ENCODE measurements at regions not wholly inside any gene's neighbourhood (a gene's known extent, or its start where the extent isn't known, plus 50 kb on each side); places are given as distances from the start of the nearest gene placed in this dataset.

- H3K27me3 Mint-ChIP-seq = peaks cover 2% of the 10 kb centered on the region
- ChIA-PET CTCF (interaction anchor here (0.9 to 1.2 kb wide), 2 partner anchors 11 to 24 kb away, joined by 3 read pairs; no protein-coding TSS in a partner anchor), POLR2A (interaction anchor here (0.6 kb wide), 1 partner anchor 1382 kb away, joined by 10 read pairs; no protein-coding TSS in a partner anchor)
- H3K27ac Mint-ChIP-seq = no peak overlapping the region
- no peaks in the 10 kb centered on the region for H3K36me3 Mint-ChIP-seq (ENCODE audit: low read depth)
- H3K9me3 Mint-ChIP-seq = no peaks in the 10 kb centered on the region
- no peak overlapping the region for H3K4me3 Mint-ChIP-seq
- DNase-seq = no peak
- no peaks in the 10 kb centered on the region for H3K4me1 Mint-ChIP-seq
These were observed 125.5 kb upstream of the SERPIND1 start for GRCh38 chr22:20648306-20648903.

GRCh38 chr22:20650294-20651207 lies 123.4 kb upstream of the SERPIND1 start:
- Mint-ChIP-seq H3K4me3 (no peak overlapping the region), H3K36me3 (ENCODE audit: low read depth) (no peaks in the 10 kb centered on the region), H3K27ac (no peak overlapping the region), H3K4me1 (no peaks in the 10 kb centered on the region), H3K9me3 (no peaks in the 10 kb centered on the region), H3K27me3 (no peaks in the 10 kb centered on the region)
- no peak for DNase-seq
- ChIA-PET POLR2A (interaction anchor here (0.5 kb wide), 1 partner anchor 42 kb away, joined by 3 read pairs; no protein-coding TSS in a partner anchor), CTCF (no interaction called here)

GRCh38 chr22:20651286-20651685 lies 122.6 kb upstream of the SERPIND1 start:
- Mint-ChIP-seq H3K4me3 (no peak overlapping the region), H3K36me3 (ENCODE audit: low read depth) (no peaks in the 10 kb centered on the region), H3K9me3 (no peaks in the 10 kb centered on the region), H3K27ac (no peak overlapping the region), H3K27me3 (no peaks in the 10 kb centered on the region), H3K4me1 (no peaks in the 10 kb centered on the region)
- POLR2A ChIA-PET = interaction anchor here (0.5 kb wide), 1 partner anchor 41 kb away, joined by 3 read pairs; no protein-coding TSS in a partner anchor
- CTCF ChIA-PET = interaction anchor here (0.6 kb wide), 1 partner anchor 1724 kb away, joined by 4 read pairs; no protein-coding TSS in a partner anchor
- no peak for DNase-seq

GRCh38 chr22:20652130-20652529 lies 121.8 kb upstream of the SERPIND1 start:
- peaks cover 2% of the 10 kb centered on the region for H3K27me3 Mint-ChIP-seq
- no peak overlapping the region for H3K4me3 Mint-ChIP-seq
- H3K27ac Mint-ChIP-seq = no peak overlapping the region
- ChIA-PET POLR2A (no interaction called here), CTCF (interaction anchor here (0.6 kb wide), 1 partner anchor 1723 kb away, joined by 4 read pairs; no protein-coding TSS in a partner anchor)
- no peaks in the 10 kb centered on the region for H3K9me3 Mint-ChIP-seq
- DNase-seq = no peak
- no peaks in the 10 kb centered on the region for H3K36me3 Mint-ChIP-seq (ENCODE audit: low read depth)
- no peaks in the 10 kb centered on the region for H3K4me1 Mint-ChIP-seq

GRCh38 chr22:20652582-20652981 lies 121.3 kb upstream of the SERPIND1 start:
- ChIA-PET CTCF (no interaction called here), POLR2A (no interaction called here)
- H3K36me3 Mint-ChIP-seq (ENCODE audit: low read depth) = no peaks in the 10 kb centered on the region
- no peak for DNase-seq
- peaks cover 6% of the 10 kb centered on the region for H3K27me3 Mint-ChIP-seq
- H3K27ac Mint-ChIP-seq = no peak overlapping the region
- no peaks in the 10 kb centered on the region for H3K9me3 Mint-ChIP-seq
- H3K4me3 Mint-ChIP-seq = no peak overlapping the region
- no peaks in the 10 kb centered on the region for H3K4me1 Mint-ChIP-seq

GRCh38 chr22:20653012-20653794 lies 120.7 kb upstream of the SERPIND1 start:
- CTCF ChIA-PET = no interaction called here
- Mint-ChIP-seq H3K9me3 (no peaks in the 10 kb centered on the region), H3K4me1 (no peaks in the 10 kb centered on the region), H3K36me3 (ENCODE audit: low read depth) (no peaks in the 10 kb centered on the region), H3K27ac (no peak overlapping the region), H3K27me3 (peaks cover 9% of the 10 kb centered on the region), H3K4me3 (no peak overlapping the region)
- POLR2A ChIA-PET = no interaction called here
- no peak for DNase-seq

- Mint-ChIP-seq H3K36me3 (ENCODE audit: low read depth) (no peaks in the 10 kb centered on the region), H3K4me1 (no peaks in the 10 kb centered on the region), H3K4me3 (no peak overlapping the region), H3K9me3 (no peaks in the 10 kb centered on the region), H3K27ac (no peak overlapping the region), H3K27me3 (peaks cover 15% of the 10 kb centered on the region)
- ChIA-PET POLR2A (no interaction called here), CTCF (interaction anchor here (0.6 kb wide), 1 partner anchor 1072 kb away, joined by 3 read pairs; no protein-coding TSS in a partner anchor)
- no peak for DNase-seq
These were observed 120.0 kb upstream of the SERPIND1 start for GRCh38 chr22:20653795-20654342.

GRCh38 chr22:20654343-20655208 lies 119.3 kb upstream of the SERPIND1 start:
- no peak for DNase-seq
- CTCF ChIA-PET = interaction anchor here (0.6 kb wide), 1 partner anchor 1071 kb away, joined by 3 read pairs; no protein-coding TSS in a partner anchor
- Mint-ChIP-seq H3K4me1 (no peaks in the 10 kb centered on the region), H3K36me3 (ENCODE audit: low read depth) (no peaks in the 10 kb centered on the region), H3K27ac (no peak overlapping the region), H3K4me3 (no peak overlapping the region), H3K27me3 (peaks cover 22% of the 10 kb centered on the region), H3K9me3 (no peaks in the 10 kb centered on the region)
- POLR2A ChIA-PET = no interaction called here

GRCh38 chr22:20655623-20656022 lies 118.3 kb upstream of the SERPIND1 start:
- no peaks in the 10 kb centered on the region for H3K9me3 Mint-ChIP-seq

GRCh38 chr22:20656516-20656901 lies 117.4 kb upstream of the SERPIND1 start:
- ChIA-PET POLR2A (no interaction called here), CTCF (no interaction called here)
- Mint-ChIP-seq H3K9me3 (no peaks in the 10 kb centered on the region), H3K27ac (no peak overlapping the region), H3K4me1 (no peaks in the 10 kb centered on the region), H3K4me3 (no peak overlapping the region), H3K27me3 (peaks cover 39% of the 10 kb centered on the region), H3K36me3 (ENCODE audit: low read depth) (no peaks in the 10 kb centered on the region)
- DNase-seq = no peak

More at GRCh38 chr22:20655623-20656022, 118.3 kb upstream of the SERPIND1 start:
- ChIA-PET CTCF (no interaction called here), POLR2A (no interaction called here)
- H3K4me3 Mint-ChIP-seq = no peak overlapping the region
- H3K4me1 Mint-ChIP-seq = no peaks in the 10 kb centered on the region
- H3K27me3 Mint-ChIP-seq = peaks cover 32% of the 10 kb centered on the region
- DNase-seq = no peak
- H3K27ac Mint-ChIP-seq = no peak overlapping the region
- H3K36me3 Mint-ChIP-seq (ENCODE audit: low read depth) = no peaks in the 10 kb centered on the region

GRCh38 chr22:20656902-20657836 lies 116.7 kb upstream of the SERPIND1 start:
- H3K9me3 Mint-ChIP-seq = no peaks in the 10 kb centered on the region
- H3K27me3 Mint-ChIP-seq = peaks cover 41% of the 10 kb centered on the region
- CTCF ChIA-PET = no interaction called here
- no peaks in the 10 kb centered on the region for H3K36me3 Mint-ChIP-seq (ENCODE audit: low read depth)
- DNase-seq = no peak
- H3K4me1 Mint-ChIP-seq = no peaks in the 10 kb centered on the region
- H3K4me3 Mint-ChIP-seq = no peak overlapping the region
- POLR2A ChIA-PET = no interaction called here
- H3K27ac Mint-ChIP-seq = no peak overlapping the region

Data from activated CD4-positive, alpha-beta T cell treated with anti-CD3 and anti-CD28 coated beads, Interleukin-2, amount 10 ng/mL, durations not matched to agents 7 days and 5 days (primary cell).